Breast epithelium (tissue), 4 donors: ENCODE measurements at regions not wholly inside any gene's neighbourhood (a gene's known extent, or its start where the extent isn't known, plus 50 kb on each side); places are given as distances from the start of the nearest gene placed in this dataset.

Experiments
- DNase-seq, 2 donors: peaks; one replicate each; pipeline ENCODE4 v3.0.0-alpha.2; 2019; ENCODE audit warnings: low spot score in 2 of 2
- H3K27ac ChIP-seq, 2 donors: fragments of 200-600 bp; sonication (generic) in 1 of 2; one replicate each; pipeline ENCODE4 v1.5.1; 2016 to 2019; ENCODE audit warnings: mild to moderate bottlenecking in 1 of 2
- H3K27me3 ChIP-seq, 2 donors: fragments of 200-600 bp; sonication (generic) in 1 of 2; one replicate each; pipeline versions ENCODE4 v1.5.1 to v1.6.0; 2017 to 2019; ENCODE audit warnings: control low read depth in 1 of 2, mild to moderate bottlenecking in 1 of 2
- H3K36me3 ChIP-seq: fragments of 200-600 bp; one replicate; pipeline ENCODE4 v1.5.1; 2019
- H3K4me1 ChIP-seq, 2 donors: fragments of 200-600 bp; sonication (generic); one replicate each; pipeline ENCODE4 v1.5.1; 2016 to 2019; ENCODE audit warnings: control low read depth in 1 of 2
- H3K4me3 ChIP-seq, 3 donors: fragments of 200-600 bp; sonication (generic); 1 replicate in 2 of 3; 2 replicates in 1 of 3; pipeline ENCODE4 v1.5.1; 2016 to 2019; ENCODE audit warnings: mild to moderate bottlenecking in 3 of 3, moderate library complexity in 2 of 3
- H3K9me3 ChIP-seq, 2 donors: fragments of 200-600 bp; sonication (generic) in 1 of 2; one replicate each; pipeline ENCODE4 v1.5.1; 2016 to 2019; ENCODE audit warnings: control low read depth in 1 of 2
- CTCF ChIP-seq, 3 donors: fragments of 450-650 bp; IDR thresholded peaks; one replicate each; pipeline ENCODE4 v1.5.1; 2016 to 2017; ENCODE audit warnings: antibody characterized with exemption in 3 of 3, mild to moderate bottlenecking in 3 of 3, moderate library complexity in 3 of 3
- POLR2A ChIP-seq: fragments of 450-650 bp; IDR thresholded peaks from one replicate; pipeline ENCODE4 v1.6.1; 2016; ENCODE audit warnings: antibody characterized with exemption, mild to moderate bottlenecking, moderate library complexity
- POLR2AphosphoS5 ChIP-seq, 3 donors: sonication (generic); formaldehyde crosslinking; IDR thresholded peaks; one replicate each; pipeline ENCODE4 v1.6.1; 2017; ENCODE audit warnings: antibody characterized with exemption in 3 of 3
- intact Hi-C: fragments of 100-400 bp; cut with DNase I; formaldehyde crosslinking; loops from one replicate; pipeline ENCODE4 v1.15.1; 2023; ENCODE audit warnings: low total_unique reads

DNA sequence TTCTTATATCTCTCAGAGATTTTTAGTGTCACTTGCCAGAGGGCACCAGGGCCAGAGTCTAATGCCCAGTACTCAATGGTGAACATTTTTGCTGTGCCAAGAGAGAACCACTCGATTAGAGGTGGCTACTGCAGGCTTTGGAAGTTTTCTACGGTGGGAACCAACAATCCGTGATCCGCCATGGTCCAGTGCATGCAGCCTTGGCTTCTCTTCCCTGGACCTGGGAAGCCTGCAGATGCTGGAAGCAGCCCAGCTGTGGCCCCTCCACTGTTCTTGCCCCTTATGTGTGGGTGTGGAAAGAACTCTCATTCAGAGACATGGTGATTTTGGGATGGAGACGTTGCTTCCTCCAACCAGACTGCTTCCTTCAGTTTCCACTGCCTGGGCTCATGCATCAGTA is 224.2 kb downstream of the TSHZ3 start:
- no peaks in the 10 kb centered on the region for H3K4me1 ChIP-seq
- TF ChIP-seq POLR2AphosphoS5 (IDR thresholded peaks at IDR 0.05), result no peak
- no peak for TF ChIP-seq CTCF (IDR thresholded peaks at IDR 0.05)
- TF ChIP-seq POLR2A, result no peak
- intact Hi-C loops, result no loop called here
- no peaks in the 10 kb centered on the region for H3K9me3 ChIP-seq
- no peaks in the 10 kb centered on the region for H3K27me3 ChIP-seq
- no peaks in the 10 kb centered on the region for H3K36me3 ChIP-seq
- H3K27ac ChIP-seq, result no peak overlapping the region
- DNase-seq, result no peak
- no peak overlapping the region for H3K4me3 ChIP-seq

DNA sequence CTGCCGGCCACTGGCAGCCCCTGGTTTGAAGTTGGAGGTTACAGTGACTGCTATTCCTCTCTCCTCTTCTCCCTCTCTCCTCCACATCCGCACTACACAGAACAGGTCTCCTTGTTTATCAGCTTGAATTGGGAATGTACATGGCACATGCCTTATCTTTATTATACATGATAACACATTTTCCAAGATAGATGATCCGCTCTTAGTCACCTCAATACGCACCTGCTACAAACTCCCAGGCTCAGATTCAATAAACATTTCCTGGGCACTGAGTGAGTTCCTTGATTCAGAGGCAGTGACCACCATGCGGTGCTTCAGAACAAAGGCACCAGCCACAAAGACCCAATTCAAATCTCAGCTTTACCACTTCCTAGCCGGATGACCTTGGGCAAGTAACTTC is 227.7 kb downstream of the TSHZ3 start:
- H3K27me3 ChIP-seq, result no peaks in the 10 kb centered on the region
- H3K36me3 ChIP-seq, result no peaks in the 10 kb centered on the region
- no peaks in the 10 kb centered on the region for H3K4me1 ChIP-seq
- TF ChIP-seq POLR2A, result no peak
- no peak for TF ChIP-seq CTCF (IDR thresholded peaks at IDR 0.05)
- no peak for TF ChIP-seq POLR2AphosphoS5 (IDR thresholded peaks at IDR 0.05)
- intact Hi-C loops, result no loop called here
- no peaks in the 10 kb centered on the region for H3K9me3 ChIP-seq
- H3K4me3 ChIP-seq, result no peak overlapping the region
- no peak for DNase-seq
- H3K27ac ChIP-seq, result no peak overlapping the region

DNA sequence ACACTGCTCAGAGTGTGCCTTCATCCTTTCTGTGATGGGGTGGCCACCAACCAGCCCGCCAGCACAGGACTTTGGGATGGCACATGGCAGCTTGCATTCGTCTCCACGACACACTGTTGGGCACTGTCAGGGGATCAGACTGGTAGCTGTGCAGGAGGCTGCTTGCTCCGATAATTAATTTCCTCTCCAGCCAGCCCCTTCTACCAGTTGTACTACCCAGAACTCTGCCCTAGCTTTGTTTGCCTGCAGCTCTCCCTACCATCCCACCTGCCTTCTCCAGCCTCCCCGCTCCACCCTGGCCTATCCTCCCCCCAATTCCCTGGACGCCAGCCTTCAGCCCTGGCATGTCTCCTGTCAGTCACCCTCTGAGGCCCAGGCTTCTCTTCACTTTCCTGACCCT is 228.3 kb downstream of the TSHZ3 start:
- Histone ChIP-seq H3K36me3 (no peaks in the 10 kb centered on the region), H3K9me3 (no peaks in the 10 kb centered on the region), H3K4me1 (no peaks in the 10 kb centered on the region), H3K27me3 (no peaks in the 10 kb centered on the region), H3K27ac (no peak overlapping the region), H3K4me3 (no peak overlapping the region)
- TF ChIP-seq POLR2A (no peak), CTCF (IDR thresholded peaks at IDR 0.05) (no peak), POLR2AphosphoS5 (IDR thresholded peaks at IDR 0.05) (no peak)
- intact Hi-C loops, result no loop called here
- no peak for DNase-seq

- intact Hi-C loops, result loop anchor here (5.0 kb wide), 1 partner anchor 508 kb away; no protein-coding TSS in a partner anchor
- DNase-seq, result no peak
- Histone ChIP-seq H3K36me3 (no peaks in the 10 kb centered on the region), H3K27me3 (no peaks in the 10 kb centered on the region), H3K27ac (no peak overlapping the region), H3K4me3 (no peak overlapping the region), H3K9me3 (no peaks in the 10 kb centered on the region), H3K4me1 (no peaks in the 10 kb centered on the region)
- no peak for TF ChIP-seq CTCF (IDR thresholded peaks at IDR 0.05)
These were observed 229.1 kb downstream of the TSHZ3 start for GRCh38 chr19:31119951-31120690.

DNA sequence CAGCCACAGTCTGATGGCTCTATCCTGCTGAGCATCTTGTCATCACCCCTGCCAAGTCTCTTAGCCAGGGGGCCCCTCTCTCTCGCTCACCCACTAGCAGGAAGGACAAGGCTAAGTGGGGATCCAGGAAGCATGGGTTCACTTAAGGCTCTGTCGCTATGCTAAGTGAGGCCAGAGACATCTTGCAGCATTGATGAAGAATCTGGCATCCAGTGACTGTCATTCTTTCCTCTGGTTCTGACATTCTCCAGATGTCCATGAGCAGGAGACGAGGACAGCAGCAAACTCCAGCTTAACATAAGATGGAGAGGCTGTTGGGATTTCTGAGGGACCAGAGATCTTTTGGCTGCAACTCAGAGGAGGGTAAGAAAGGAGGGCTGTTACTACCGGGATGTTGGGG is 230.2 kb downstream of the TSHZ3 start:
- intact Hi-C loops, result loop anchor here (5.0 kb wide), 1 partner anchor 507 kb away; no protein-coding TSS in a partner anchor
- Histone ChIP-seq H3K27me3 (no peaks in the 10 kb centered on the region), H3K36me3 (no peaks in the 10 kb centered on the region), H3K9me3 (no peaks in the 10 kb centered on the region), H3K4me1 (no peaks in the 10 kb centered on the region), H3K27ac (no peak overlapping the region), H3K4me3 (no peak overlapping the region)
- no peak for DNase-seq
- TF ChIP-seq POLR2A (no peak), POLR2AphosphoS5 (IDR thresholded peaks at IDR 0.05) (no peak), CTCF (IDR thresholded peaks at IDR 0.05) (no peak)
